Fibroblast of skin of back (primary cell): ENCODE measurements at regions not wholly inside any gene's neighbourhood (a gene's known extent, or its start where the extent isn't known, plus 50 kb on each side); places are given as distances from the start of the nearest gene placed in this dataset.

Experiments used
- DNase-seq: peaks from one replicate; pipeline ENCODE4 v3.0.0-alpha.2; 2013

- no peak for DNase-seq
These were observed 127.6 kb downstream of the DNAJB9 start for GRCh38 chr7:108697254-108697653.

GRCh38 chr7:108711611-108712010 lies 141.9 kb downstream of the DNAJB9 start:
- DNase-seq: no peak

- DNase-seq: peak; percentile 91
These were observed 147.1 kb downstream of the DNAJB9 start for GRCh38 chr7:108716783-108717182.

- DNase-seq: no peak
These were observed 148.1 kb downstream of the DNAJB9 start for GRCh38 chr7:108717781-108718180.

GRCh38 chr7:108719631-108720030 lies 150.0 kb downstream of the DNAJB9 start:
- no peak for DNase-seq

GRCh38 chr7:108722561-108722960 lies 152.9 kb downstream of the DNAJB9 start:
- DNase-seq: no peak

- no peak for DNase-seq
These were observed 153.7 kb downstream of the DNAJB9 start for GRCh38 chr7:108723381-108723814.

- DNase-seq: peak; percentile 37
These were observed 154.8 kb downstream of the DNAJB9 start for GRCh38 chr7:108724251-108725100.

GRCh38 chr7:108735814-108736213 lies 166.1 kb downstream of the DNAJB9 start:
- no peak for DNase-seq

GRCh38 chr7:108736221-108736891 lies 166.7 kb downstream of the DNAJB9 start:
- DNase-seq: no peak

- no peak for DNase-seq
These were observed 201.5 kb downstream of the DNAJB9 start for GRCh38 chr7:108770981-108771745.

- DNase-seq: no peak
These were observed 202.2 kb downstream of the DNAJB9 start for GRCh38 chr7:108771853-108772252.

- no peak for DNase-seq
These were observed 208.3 kb downstream of the DNAJB9 start for GRCh38 chr7:108777966-108778365.

- no peak for DNase-seq
These were observed 219.8 kb downstream of the DNAJB9 start for GRCh38 chr7:108789451-108789850.

GRCh38 chr7:108794466-108794865 lies 224.8 kb downstream of the DNAJB9 start:
- DNase-seq: no peak

GRCh38 chr7:108802650-108803049 lies 233.0 kb downstream of the DNAJB9 start:
- DNase-seq: no peak

GRCh38 chr7:108805808-108806397 lies 236.2 kb downstream of the DNAJB9 start:
- DNase-seq: peak; percentile 35

GRCh38 chr7:108808549-108809266 lies 239.0 kb downstream of the DNAJB9 start:
- DNase-seq: no peak

- DNase-seq: no peak
These were observed 239.7 kb downstream of the DNAJB9 start for GRCh38 chr7:108809356-108809755.

- no peak for DNase-seq
These were observed 241.2 kb downstream of the DNAJB9 start for GRCh38 chr7:108810756-108811385.

- no peak for DNase-seq
These were observed 243.8 kb downstream of the DNAJB9 start for GRCh38 chr7:108813251-108814014.
